GM21717 (cell line): ENCODE measurements at regions not wholly inside any gene's neighbourhood (a gene's known extent, or its start where the extent isn't known, plus 50 kb on each side); places are given as distances from the start of the nearest gene placed in this dataset.
"Not testable (repeated sequence)": the region's sequence is repeated elsewhere in the genome, so short reads cannot be mapped to it uniquely, and the experiment has no call there.

Experiments
- ATAC-seq: cut with Tn5 transposase; IDR thresholded peaks from one replicate; pipeline ENCODE4 v1.9.1; 2021; ENCODE audit warnings: mild to moderate bottlenecking, moderate library complexity; ENCODE audit not compliant: unreplicated experiment

DNA sequence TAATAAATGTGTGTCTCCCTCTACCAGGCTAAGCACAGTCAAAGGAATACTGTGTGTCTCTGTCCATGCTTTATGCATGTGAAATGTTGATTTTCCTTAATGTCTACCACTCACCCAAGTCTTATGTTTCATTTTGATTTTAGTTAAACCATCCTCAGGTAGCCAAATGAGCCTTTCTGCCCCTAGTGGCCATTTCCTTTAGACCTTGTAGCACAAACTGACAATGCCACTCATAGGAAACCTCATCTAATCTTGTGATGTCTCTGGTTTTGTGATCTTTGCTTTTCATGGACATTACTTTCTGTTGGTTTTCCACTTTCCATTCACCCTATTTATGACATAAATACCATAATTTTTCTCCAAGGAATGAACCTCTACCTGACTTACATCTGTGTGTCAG is 820.8 kb downstream of the MAT2B start:
- peak; percentile 58 for ATAC-seq

DNA sequence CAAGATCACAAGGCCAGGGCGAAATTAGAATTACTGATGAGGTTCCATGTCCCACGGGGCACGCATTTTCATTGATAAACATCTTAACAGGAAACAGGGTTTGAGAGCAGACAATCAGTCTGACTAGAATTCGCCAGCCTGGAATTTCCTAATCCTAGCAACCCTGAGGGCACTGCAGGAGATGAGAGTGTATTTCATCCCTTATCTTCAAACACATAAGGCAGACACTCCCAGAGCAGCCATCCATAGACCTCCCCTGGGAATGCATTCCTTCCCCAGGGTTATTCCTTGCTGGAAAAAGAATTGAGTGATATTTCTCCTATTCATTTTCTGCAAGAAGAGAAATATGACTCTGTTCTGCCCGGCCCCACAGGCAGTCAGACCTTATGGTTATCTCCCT is 821.7 kb downstream of the MAT2B start:
- not testable (repeated sequence) for ATAC-seq

- ATAC-seq, result no peak
Measured at GRCh38 chr5:164332349-164333196, 827.2 kb downstream of the MAT2B start.

DNA sequence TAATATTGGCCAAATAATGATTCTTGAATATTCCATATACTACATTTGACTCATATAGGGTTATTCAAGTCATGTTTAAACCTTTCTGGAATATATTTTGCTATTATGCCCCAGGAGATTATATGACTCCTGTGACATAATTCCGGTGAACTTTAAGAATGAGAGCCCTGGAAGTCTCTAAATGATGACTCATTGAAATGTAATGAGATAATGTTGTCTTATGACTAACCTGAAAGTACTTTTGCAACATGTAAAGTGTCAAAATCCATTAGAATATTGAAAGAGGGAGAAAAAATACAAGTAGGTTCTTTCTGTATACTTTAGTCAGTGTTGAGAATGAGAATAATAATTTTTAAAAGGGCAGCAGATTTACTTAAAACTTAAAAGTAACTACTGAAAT is 830.4 kb downstream of the MAT2B start:
- peak; percentile 62 for ATAC-seq

DNA sequence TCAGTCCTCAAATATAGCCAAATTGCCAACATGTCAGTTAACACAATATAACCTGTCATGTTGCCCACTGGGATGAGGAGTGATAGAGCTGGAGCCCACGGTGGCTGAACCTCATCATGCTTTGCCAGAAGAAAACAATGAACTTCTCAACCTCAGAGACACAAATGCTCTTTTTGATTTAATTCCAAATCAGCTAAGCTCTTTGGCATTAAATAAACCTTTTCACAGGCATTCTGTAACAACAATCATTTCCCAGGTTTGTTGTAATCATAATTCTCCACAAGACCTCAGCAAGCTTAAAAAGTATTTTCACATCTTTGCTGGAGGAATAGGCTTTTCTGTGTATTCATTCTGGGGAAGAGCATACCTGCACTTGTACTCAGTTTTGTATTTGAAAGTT is 830.9 kb downstream of the MAT2B start:
- peak; percentile 5 for ATAC-seq

DNA sequence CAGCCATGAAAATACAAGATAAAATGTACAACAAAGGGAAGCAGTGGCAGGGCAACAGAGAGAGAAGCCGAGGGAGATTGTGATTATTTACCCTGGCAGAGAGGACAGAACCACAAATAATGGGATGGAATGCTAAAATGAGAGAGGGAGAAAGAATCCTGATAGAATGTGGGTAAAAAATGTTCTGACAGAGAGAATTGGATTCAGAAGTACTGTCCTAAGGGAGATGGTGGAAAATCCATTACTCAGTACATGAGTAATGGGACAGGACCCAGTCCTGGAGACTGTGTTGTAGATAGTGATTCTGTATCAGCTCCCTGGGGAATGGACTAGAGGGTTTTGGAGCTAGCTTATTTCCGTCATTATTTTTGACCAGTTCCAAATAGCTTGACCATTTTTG is 831.5 kb downstream of the MAT2B start:
- no peak for ATAC-seq

DNA sequence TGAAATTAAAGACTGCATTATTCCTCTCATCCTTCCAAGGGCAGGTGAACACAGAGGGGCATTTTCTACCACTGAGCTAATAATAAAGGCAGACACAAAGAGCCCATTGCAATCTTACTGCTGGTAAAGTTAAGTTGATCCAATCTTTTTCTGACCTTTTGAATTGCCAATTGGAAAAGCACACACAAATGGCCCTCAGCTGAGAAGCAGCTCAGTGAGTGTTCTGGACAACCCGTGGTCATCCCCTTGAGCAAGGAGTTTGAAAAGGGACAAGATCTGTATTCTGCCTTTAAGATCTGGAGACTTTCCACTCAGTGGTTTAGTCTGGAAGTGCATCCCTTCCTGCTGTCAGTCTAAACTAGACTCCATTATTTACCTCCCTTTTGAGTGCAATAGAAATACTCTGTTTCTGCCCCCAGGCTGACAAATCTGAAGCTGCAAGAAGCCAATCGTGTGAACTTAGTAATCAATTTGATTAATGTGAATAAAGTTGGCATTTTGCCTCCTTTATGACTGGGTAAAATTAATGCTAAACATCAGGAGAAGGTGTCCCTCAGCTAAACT is 835.7 kb downstream of the MAT2B start:
- no peak for ATAC-seq

- ATAC-seq, result no peak
Measured at GRCh38 chr5:164345173-164345849, 839.9 kb downstream of the MAT2B start.

DNA sequence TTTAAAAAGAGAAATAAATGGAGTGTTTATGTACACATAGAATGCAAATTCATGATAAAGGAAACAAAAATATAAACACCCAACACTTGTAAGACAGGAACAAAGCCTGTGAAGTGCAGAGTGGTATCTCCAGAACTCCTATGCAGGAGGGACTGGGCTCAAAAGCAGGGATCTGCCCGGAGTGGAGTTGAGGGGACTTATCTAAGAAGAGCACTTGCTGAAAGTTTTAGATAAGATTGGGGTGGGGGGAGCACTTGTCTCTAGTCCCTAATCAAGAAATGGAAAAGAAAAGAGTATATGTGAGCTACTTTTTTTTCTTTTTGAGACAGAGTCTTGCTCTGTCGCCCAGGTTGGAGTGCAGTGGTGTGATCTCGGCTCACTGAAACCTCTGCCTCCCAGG is 840.4 kb downstream of the MAT2B start:
- ATAC-seq, result no peak

DNA sequence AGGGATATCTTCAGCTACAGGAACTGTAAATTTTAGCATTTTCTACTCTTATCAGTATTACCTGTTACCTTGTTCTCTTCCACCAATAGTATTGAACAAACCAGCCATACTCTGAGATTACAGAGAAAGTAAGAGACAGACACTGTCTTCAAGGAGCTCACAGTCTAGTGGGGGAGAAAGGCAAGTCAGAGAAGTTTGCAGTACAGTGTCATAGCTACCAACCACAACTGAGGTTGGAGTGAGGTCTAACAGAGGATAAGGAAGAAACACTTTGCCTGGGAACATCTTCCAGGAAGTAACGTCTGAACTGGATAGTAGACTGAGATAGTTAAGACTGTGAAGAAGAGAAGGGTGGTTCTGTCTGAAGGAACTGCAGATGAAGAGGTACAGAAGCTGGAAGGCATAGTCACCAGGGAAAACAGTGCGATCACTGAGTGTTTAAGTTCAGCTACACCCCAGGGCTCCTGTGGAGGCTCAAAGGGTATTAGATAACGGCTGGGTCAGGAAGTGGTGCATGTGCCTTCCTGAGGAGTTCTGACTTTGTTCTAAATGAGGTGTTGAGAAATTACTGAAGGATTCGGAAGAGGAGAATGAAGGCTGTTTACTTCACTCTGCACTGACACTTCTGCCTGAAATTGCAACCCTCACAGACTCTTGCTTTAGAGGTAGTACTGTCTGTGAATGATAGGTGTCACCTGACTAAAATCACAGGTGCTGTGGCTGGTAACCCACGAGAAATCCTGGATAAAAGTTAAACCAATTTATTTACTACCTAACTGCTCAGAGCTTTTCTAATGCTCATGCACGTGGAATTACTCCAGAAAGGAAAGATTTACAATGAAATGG is 841.6 kb downstream of the MAT2B start:
- no peak for ATAC-seq

GRCh38 chr5:164350236-164350635 is 844.8 kb downstream of the MAT2B start:
- no peak for ATAC-seq

GRCh38 chr5:164351245-164351834 is 845.9 kb downstream of the MAT2B start:
- ATAC-seq, result no peak

DNA sequence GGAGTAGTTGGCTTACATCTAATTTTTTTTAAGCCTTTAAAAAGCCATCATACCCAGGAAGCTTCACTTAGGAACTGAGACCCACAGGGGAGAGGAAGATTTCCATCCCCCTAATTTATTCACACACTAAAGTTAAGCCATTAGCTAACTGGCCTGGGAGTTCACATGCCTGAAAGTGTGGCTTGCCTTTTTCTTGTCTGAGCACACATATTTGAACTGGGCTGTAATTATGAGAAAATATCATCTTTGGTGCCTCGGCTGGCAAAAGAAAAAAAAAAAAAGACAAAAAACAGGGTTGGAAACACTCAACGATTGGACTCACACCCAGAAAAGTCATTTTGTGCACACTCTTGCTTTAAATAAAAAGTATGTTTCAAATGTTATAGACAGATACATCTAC is 847.3 kb downstream of the MAT2B start:
- ATAC-seq, result no peak

GRCh38 chr5:164353155-164353554 is 847.7 kb downstream of the MAT2B start:
- no peak for ATAC-seq

DNA sequence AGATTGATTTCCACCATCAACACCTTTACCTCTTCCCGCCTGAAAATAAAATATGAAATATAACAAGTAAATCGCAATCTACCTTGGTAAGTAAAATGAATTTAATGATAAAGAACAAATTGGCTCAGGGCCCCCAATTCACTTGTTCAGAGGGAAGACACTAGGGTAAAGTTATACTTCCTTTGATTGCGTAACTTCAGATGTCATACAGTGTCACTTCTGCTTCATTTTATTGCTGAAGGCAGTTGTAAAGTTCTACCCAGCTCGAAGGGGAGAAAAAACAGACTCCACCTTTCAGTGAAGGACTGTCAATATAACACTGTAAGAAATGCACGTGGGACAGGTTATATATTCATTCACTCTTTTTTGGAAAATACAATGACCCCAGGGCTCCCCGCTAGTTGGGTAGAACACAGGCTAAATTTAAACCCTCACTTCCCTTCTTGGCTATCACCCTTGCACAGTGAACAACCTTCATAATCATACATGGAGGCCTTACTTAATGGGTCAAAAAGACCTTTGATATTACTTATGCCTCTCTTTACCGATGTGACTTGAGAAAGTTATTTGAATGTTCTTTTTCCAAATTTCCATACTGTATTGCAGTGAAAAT is 848.8 kb downstream of the MAT2B start:
- ATAC-seq, result no peak

DNA sequence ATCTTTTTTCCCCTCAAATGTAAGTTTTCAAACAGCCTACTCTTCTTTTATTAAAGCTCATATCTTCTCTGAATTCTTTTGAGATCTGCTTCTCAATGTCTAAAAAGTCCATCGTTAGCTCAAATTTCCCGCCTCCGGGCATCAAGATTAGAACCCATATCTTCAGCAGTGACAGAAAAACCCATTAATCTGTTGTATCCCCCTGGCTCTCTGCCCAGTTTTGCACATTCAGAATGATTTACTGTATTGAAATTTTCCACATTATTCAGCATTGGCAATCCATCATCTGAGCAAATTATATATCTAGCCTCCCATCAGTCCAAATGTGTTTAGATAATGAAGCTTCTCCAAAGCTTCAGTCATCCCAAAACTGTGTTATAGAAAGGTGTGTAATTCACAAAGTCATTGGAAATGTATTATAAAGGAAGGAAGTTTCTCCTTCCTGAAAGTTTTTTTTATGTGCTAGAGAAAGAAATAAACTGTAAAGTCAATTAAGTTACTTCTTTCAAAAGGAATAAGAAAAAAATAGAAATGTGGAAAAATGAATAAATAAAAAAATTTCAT is 849.9 kb downstream of the MAT2B start:
- no peak for ATAC-seq

- no peak for ATAC-seq
Measured at GRCh38 chr5:164356790-164357189, 851.4 kb downstream of the MAT2B start.

DNA sequence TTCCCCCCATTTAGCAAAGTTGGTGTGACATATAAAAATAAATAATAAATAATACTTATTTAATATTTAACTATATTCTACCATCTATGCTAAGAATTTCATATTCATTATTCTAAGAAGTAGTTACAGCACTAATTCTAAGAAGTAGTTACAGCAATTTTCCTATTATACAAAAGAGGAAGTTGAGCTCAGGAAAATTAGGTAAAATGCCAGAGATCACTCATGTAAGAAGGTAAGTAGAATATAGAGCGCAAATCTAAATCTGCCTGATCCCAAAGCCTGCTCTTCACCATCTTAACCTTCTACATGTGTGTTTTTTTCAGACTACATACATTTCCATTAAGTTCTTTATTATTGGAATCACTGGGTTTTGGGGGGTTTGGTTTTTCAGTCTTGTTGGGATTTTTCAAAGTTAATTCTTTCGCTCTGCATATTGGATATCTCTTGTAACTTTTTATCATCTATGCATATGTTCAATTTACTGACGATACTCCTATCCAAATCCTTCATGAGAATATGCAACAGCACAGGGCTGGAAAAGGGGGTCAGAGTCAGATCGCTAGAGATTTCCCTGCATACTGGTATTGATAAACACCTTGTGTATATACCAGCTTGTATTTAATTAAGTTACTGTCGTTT is 852.1 kb downstream of the MAT2B start:
- no peak for ATAC-seq

- ATAC-seq, result no peak
Measured at GRCh38 chr5:164358531-164359259, 853.3 kb downstream of the MAT2B start.
